ENCODE measurements at regions not wholly inside any gene's neighbourhood (a gene's known extent, or its start where the extent isn't known, plus 50 kb on each side); places are given as distances from the start of the nearest gene placed in this dataset.

- no peak overlapping the region for H2AFZ ChIP-seq
- H3K9me3 ChIP-seq (ENCODE audit: low read depth): no peaks in the 10 kb centered on the region
- H3K27me3 ChIP-seq (replicated peaks; ENCODE audit: insufficient read depth): no peaks in the 10 kb centered on the region
- H3K4me1 ChIP-seq (ENCODE audit: insufficient read depth): no peaks in the 10 kb centered on the region
- H3F3A ChIP-seq (ENCODE audit: insufficient read depth): no peaks in the 10 kb centered on the region
- no peaks in the 10 kb centered on the region for H3K79me2 ChIP-seq (ENCODE audit: insufficient read depth)
- TF ChIP-seq EZH2phosphoT487 (IDR thresholded peaks at IDR 0.05; ENCODE audit: insufficient read depth, low read depth) (no peak), EZH2 (IDR thresholded peaks at IDR 0.05; ENCODE audit: insufficient read depth, poor library complexity, severe bottlenecking) (no peak)
- no peaks in the 10 kb centered on the region for H3K9me2 ChIP-seq (ENCODE audit: insufficient read depth)
- in situ Hi-C loops (cut with MboI): no loop called here
- no peaks in the 10 kb centered on the region for H3K36me3 ChIP-seq (ENCODE audit: low read depth)
- no peak overlapping the region for H3K27ac ChIP-seq
- H4K20me1 ChIP-seq (ENCODE audit: insufficient read depth): no peaks in the 10 kb centered on the region
- H3K4me3 ChIP-seq: no peak overlapping the region
- no peak overlapping the region for H3K9ac ChIP-seq
- 62 to 64% methylated on average over 22 of the region's 22 CpGs for WGBS, 2 experiments (ENCODE audit: low coverage in 1 of 2, low lambda C conversion rate in 2 of 2, missing lambda C conversion rate in 2 of 2)
- no peak overlapping the region for H3K4me2 ChIP-seq (ENCODE audit: unreplicated experiment)
- DNase-seq: no peak
Measured at GRCh38 chr9:10835791-10836463, 223.1 kb upstream of the PTPRD start.

DNA sequence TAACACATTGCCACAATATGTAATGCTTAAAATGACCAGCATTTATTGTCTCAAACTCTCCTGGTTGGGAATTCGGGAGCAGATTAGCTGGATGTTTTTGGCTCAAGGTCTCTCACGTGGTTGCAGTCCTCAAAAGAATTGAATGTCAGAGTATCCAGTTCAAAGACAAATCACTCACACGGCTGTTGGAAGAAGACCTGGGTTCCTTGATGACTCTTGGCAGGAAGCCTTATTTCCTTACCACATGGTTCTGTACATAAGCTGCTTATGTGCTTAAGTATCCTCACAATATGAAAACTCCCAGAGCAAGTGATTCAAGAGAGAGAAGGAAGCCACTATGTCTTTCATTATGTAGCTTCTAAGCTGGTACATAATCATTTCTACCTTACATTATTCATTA, 230.3 kb upstream of the PTPRD start:
- Histone ChIP-seq H3K9me2 (ENCODE audit: insufficient read depth) (no peaks in the 10 kb centered on the region), H3K27ac (no peak overlapping the region), H3F3A (ENCODE audit: insufficient read depth) (no peaks in the 10 kb centered on the region), H4K20me1 (ENCODE audit: insufficient read depth) (no peaks in the 10 kb centered on the region), H3K9ac (no peak overlapping the region), H3K79me2 (ENCODE audit: insufficient read depth) (no peaks in the 10 kb centered on the region), H3K4me3 (no peak overlapping the region), H3K4me1 (ENCODE audit: insufficient read depth) (no peaks in the 10 kb centered on the region), H3K27me3 (replicated peaks; ENCODE audit: insufficient read depth) (no peaks in the 10 kb centered on the region), H3K4me2 (ENCODE audit: unreplicated experiment) (no peak overlapping the region), H2AFZ (no peak overlapping the region), H3K9me3 (ENCODE audit: low read depth) (no peaks in the 10 kb centered on the region), H3K36me3 (ENCODE audit: low read depth) (no peaks in the 10 kb centered on the region)
- WGBS, 2 experiments (ENCODE audit: low coverage in 1 of 2, low lambda C conversion rate in 2 of 2, missing lambda C conversion rate in 2 of 2): 4 to 7% methylated on average over 3 of the region's 3 CpGs
- TF ChIP-seq EZH2phosphoT487 (IDR thresholded peaks at IDR 0.05; ENCODE audit: insufficient read depth, low read depth) (no peak), EZH2 (IDR thresholded peaks at IDR 0.05; ENCODE audit: insufficient read depth, poor library complexity, severe bottlenecking) (no peak)
- in situ Hi-C loops (cut with MboI): no loop called here
- DNase-seq: no peak

DNA sequence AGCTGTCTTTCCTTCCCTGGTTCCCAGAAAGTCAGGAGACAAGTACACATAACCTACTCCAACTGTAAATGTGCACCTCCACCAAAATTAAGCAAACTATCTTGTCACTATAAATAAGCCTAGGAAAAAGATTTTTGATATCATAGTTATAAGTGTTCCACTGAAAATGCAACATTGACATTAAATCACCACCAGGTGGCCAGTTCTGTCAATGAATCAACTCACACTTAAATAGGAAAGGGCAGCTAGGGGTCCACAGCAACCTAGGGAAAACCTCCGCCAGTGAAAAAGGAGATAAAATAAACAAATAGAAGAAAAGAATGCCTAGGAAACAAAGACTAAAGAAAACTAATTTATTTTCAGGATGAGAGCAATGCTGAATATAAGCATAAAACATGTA, 243.0 kb upstream of the PTPRD start:
- no peak overlapping the region for H3K9ac ChIP-seq
- H4K20me1 ChIP-seq (ENCODE audit: insufficient read depth): no peaks in the 10 kb centered on the region
- no peak overlapping the region for H3K4me3 ChIP-seq
- no peaks in the 10 kb centered on the region for H3K4me1 ChIP-seq (ENCODE audit: insufficient read depth)
- H3K36me3 ChIP-seq (ENCODE audit: low read depth): no peaks in the 10 kb centered on the region
- H3F3A ChIP-seq (ENCODE audit: insufficient read depth): no peaks in the 10 kb centered on the region
- H3K4me2 ChIP-seq (ENCODE audit: unreplicated experiment): no peak overlapping the region
- in situ Hi-C loops (cut with MboI): no loop called here
- DNase-seq: peak; percentile 2
- no peaks in the 10 kb centered on the region for H3K27me3 ChIP-seq (replicated peaks; ENCODE audit: insufficient read depth)
- peaks cover 6% of the 10 kb centered on the region for H3K9me3 ChIP-seq (ENCODE audit: low read depth)
- no peak overlapping the region for H3K27ac ChIP-seq
- no peaks in the 10 kb centered on the region for H3K79me2 ChIP-seq (ENCODE audit: insufficient read depth)
- H2AFZ ChIP-seq: no peak overlapping the region
- WGBS, 2 experiments (ENCODE audit: low coverage in 1 of 2, low lambda C conversion rate in 2 of 2, missing lambda C conversion rate in 2 of 2): 0 to 10% methylated on average over 1 of the region's 1 CpG
- H3K9me2 ChIP-seq (ENCODE audit: insufficient read depth): no peaks in the 10 kb centered on the region
- no peak for TF ChIP-seq EZH2 (IDR thresholded peaks at IDR 0.05; ENCODE audit: insufficient read depth, poor library complexity, severe bottlenecking)

DNA sequence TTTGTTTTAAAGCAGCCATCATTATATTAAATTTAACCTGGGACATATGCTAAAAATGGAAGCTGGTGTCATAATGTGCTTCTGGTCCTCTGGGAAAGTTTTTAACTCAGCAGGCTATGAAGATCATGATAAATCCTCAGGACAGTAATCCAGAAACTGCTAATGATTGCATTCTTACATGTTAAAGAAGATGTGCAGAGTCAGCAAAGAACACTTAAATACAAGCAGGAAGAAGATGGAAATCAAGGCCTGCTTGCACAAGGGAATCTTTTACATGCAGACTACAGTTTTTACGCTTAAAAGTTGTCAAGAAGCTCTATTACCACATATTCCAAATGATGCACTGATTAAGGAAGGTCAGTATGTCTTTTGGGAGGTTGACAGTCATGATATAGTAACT, 246.0 kb upstream of the PTPRD start:
- Histone ChIP-seq H3K27me3 (replicated peaks; ENCODE audit: insufficient read depth) (no peaks in the 10 kb centered on the region), H3F3A (ENCODE audit: insufficient read depth) (no peaks in the 10 kb centered on the region), H3K9ac (no peak overlapping the region), H3K27ac (no peak overlapping the region), H2AFZ (no peak overlapping the region), H3K9me3 (ENCODE audit: low read depth) (no peaks in the 10 kb centered on the region), H3K36me3 (ENCODE audit: low read depth) (no peaks in the 10 kb centered on the region), H3K4me2 (ENCODE audit: unreplicated experiment) (no peak overlapping the region), H3K79me2 (ENCODE audit: insufficient read depth) (no peaks in the 10 kb centered on the region), H3K9me2 (ENCODE audit: insufficient read depth) (no peaks in the 10 kb centered on the region), H3K4me1 (ENCODE audit: insufficient read depth) (no peaks in the 10 kb centered on the region), H3K4me3 (no peak overlapping the region), H4K20me1 (ENCODE audit: insufficient read depth) (no peaks in the 10 kb centered on the region)
- TF ChIP-seq EZH2phosphoT487 (IDR thresholded peaks at IDR 0.05; ENCODE audit: insufficient read depth, low read depth) (no peak), EZH2 (IDR thresholded peaks at IDR 0.05; ENCODE audit: insufficient read depth, poor library complexity, severe bottlenecking) (no peak)
- in situ Hi-C loops (cut with MboI): no loop called here
- DNase-seq: no peak
- WGBS, 2 experiments (ENCODE audit: low coverage in 1 of 2, low lambda C conversion rate in 2 of 2, missing lambda C conversion rate in 2 of 2): 0 to 15% methylated on average over 1 of the region's 1 CpG

DNA sequence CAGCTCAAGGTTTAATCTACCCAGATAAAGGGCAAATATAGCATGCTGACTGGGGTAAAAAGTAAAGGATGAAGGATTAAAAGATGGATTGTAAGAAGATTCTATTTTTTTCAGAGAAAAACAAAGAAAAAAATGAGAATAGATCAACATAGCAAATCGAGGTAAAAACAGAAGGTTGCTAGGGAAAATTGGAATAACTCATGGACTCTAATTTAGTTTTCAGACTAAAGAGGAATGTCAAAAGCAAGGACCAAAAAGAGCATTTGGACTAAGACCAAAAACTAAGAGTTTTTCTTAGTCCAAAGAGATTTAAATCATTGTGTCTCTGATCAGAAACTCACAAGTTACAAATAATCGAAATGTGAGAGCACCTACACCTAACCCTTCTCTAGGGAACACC, 250.7 kb upstream of the PTPRD start:
- H3K36me3 ChIP-seq (ENCODE audit: low read depth): no peaks in the 10 kb centered on the region
- H3K4me3 ChIP-seq: no peak overlapping the region
- no peaks in the 10 kb centered on the region for H3K9me2 ChIP-seq (ENCODE audit: insufficient read depth)
- no peak overlapping the region for H2AFZ ChIP-seq
- H3K9me3 ChIP-seq (ENCODE audit: low read depth): no peaks in the 10 kb centered on the region
- no peaks in the 10 kb centered on the region for H3F3A ChIP-seq (ENCODE audit: insufficient read depth)
- H3K4me1 ChIP-seq (ENCODE audit: insufficient read depth): no peaks in the 10 kb centered on the region
- no peak overlapping the region for H3K9ac ChIP-seq
- no peak for TF ChIP-seq EZH2phosphoT487 (IDR thresholded peaks at IDR 0.05; ENCODE audit: insufficient read depth, low read depth)
- no peak for TF ChIP-seq EZH2 (IDR thresholded peaks at IDR 0.05; ENCODE audit: insufficient read depth, poor library complexity, severe bottlenecking)
- no peaks in the 10 kb centered on the region for H3K79me2 ChIP-seq (ENCODE audit: insufficient read depth)
- 2% methylated on average over 2 of the region's 2 CpGs for WGBS, 2 experiments (ENCODE audit: low coverage in 1 of 2, low lambda C conversion rate in 2 of 2, missing lambda C conversion rate in 2 of 2)
- H4K20me1 ChIP-seq (ENCODE audit: insufficient read depth): no peaks in the 10 kb centered on the region
- no peak overlapping the region for H3K4me2 ChIP-seq (ENCODE audit: unreplicated experiment)
- in situ Hi-C loops (cut with MboI): no loop called here
- no peaks in the 10 kb centered on the region for H3K27me3 ChIP-seq (replicated peaks; ENCODE audit: insufficient read depth)
- DNase-seq: no peak
- no peak overlapping the region for H3K27ac ChIP-seq

Measured in GM23248 (cell line).